Kidney capillary endothelial cell (primary cell): ENCODE measurements at regions not wholly inside any gene's neighbourhood (a gene's known extent, or its start where the extent isn't known, plus 50 kb on each side); places are given as distances from the start of the nearest gene placed in this dataset.

ENCODE experiments used
- DNase-seq: peaks from one replicate; pipeline ENCODE4 v3.0.0-alpha.2; 2018; ENCODE audit warnings: low spot score

DNA sequence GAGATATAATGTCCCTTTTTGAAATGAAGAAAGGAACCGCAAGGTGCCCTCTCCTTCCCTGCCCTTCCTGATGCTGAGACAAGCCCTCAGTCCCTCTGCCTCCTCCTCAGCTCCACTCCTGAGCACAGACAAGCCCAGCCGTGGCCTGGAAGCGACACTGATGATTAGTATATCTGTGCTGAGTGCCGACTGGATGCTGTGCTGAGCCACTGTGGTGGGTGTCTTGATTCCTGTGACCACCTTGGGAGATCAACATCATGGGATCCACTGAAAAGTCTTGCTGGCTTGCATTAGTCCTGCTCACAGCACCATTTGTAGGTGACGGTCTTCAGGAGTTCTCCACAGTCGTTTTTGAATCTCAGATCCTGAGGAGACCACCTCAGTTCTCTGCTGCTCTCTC lies 59.5 kb upstream of the HGFAC start:
- DNase-seq: no peak

DNA sequence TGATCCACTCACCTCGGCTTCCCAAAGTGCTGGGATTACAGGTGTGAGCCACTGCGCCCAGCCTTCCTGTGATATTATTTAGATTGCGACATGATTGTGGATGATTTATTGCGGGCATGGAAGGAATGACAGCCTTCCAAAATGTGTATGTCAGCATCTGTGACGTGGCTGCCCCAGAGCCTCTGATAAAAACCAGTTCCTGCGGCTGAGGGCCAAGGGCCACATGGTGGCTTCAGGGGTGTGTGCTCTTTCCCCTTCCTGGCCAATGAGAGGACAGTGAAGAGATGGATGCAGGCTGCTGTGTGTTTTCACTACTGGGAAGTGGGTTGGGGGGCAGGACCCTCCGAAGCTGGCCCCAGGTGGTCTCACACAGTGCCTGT lies 57.4 kb upstream of the HGFAC start:
- no peak for DNase-seq

DNA sequence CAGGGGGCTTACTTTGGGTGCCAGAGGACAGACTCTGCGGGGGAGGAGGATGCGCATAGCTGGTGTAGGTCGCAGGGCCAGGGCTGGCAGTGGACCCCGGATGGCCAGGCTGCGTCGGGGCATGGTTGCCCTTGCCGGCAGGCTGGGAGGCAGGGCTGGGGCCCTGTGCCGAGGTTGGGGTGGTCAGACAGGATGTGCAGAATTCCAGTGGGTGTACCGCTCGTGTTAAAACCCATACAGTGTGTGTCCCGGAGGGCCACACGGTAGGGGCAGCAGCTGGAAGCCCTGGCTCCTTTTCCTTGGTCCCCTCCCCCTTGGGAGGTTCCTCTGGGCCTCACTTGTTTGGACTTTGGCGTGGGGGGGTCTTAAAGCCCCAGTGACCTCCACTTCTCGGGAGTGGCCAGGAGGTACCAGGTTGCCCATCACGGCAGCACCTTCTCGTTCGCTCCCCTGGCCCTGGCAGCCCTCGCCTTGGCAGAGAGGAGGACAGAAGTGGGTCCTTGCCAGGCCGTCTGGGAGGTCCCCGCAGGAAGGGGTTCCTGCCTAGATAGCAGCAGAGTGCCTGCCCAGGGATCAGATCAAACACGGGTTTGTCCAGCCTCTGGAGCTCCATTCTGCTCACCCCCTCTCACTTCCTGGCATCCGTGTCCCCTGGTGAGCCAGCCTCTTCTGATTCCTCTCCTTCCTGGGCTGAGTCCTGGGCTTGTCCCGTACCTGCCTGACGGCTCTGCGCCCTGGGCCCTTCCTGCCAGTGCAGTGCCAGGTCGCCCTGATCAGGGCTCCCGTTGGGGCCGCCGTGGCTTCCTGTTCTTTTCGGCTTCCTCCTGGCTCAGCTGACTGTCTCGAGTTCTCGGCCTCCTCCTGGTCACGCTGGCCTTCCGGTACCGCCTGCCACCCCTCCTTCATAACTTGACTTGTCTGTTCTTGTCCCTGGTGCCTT lies 56.7 kb upstream of the HGFAC start:
- peak; percentile 64 for DNase-seq

DNA sequence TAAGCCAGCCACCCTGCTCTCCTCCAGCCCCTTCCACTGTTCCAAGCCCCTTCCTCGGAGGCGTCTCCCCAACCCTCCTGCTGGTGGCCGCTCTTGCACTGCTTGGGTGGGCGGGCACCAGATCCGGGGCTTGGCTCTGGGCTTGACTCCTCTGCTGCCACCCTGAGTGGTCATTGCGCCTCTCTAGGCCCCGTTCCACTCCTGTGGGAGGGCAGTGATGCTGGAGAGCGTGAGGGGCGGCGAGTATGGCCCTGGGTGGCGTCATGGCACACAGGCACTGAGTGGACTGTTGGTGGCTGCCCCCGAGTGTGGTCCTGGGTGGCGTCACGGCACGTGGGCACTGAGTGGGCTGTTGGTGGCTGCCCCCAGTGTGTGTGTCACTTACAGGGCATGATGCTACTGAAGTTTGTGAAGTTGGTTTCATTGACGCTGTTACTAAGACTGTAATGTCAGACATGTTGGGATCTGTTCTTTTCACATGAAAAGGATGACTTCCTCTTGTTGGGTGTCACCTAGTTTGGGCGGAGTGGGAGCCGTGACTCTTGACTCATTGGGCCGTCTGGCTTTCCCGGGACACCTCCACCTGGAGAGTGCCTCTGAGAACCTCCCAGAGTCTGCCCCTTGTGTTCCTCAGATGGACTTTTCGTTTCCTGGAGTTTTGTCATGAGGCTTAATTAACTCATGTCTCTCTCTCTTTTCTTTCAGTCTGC lies 55.9 kb upstream of the HGFAC start:
- no peak for DNase-seq

DNA sequence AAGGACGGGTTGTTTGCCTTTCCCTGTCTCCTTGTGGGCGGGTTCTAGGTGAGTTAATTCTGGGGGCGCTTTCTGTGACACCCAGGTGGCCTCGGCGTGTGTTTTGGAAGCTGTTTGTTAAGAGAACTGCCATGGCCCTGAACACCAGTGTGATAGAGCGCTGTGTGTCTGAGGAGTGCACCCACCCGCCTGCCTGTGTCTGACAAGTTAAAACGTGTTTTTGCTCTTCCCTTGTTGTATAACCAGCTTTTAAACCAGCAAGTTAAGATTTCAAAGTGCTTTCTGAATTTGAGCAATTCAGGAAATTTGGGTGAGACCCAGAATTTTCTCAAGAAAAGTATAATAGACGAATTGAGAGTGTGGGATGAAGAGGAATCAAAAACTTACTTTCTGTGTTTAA lies 55.2 kb upstream of the HGFAC start:
- no peak for DNase-seq

DNA sequence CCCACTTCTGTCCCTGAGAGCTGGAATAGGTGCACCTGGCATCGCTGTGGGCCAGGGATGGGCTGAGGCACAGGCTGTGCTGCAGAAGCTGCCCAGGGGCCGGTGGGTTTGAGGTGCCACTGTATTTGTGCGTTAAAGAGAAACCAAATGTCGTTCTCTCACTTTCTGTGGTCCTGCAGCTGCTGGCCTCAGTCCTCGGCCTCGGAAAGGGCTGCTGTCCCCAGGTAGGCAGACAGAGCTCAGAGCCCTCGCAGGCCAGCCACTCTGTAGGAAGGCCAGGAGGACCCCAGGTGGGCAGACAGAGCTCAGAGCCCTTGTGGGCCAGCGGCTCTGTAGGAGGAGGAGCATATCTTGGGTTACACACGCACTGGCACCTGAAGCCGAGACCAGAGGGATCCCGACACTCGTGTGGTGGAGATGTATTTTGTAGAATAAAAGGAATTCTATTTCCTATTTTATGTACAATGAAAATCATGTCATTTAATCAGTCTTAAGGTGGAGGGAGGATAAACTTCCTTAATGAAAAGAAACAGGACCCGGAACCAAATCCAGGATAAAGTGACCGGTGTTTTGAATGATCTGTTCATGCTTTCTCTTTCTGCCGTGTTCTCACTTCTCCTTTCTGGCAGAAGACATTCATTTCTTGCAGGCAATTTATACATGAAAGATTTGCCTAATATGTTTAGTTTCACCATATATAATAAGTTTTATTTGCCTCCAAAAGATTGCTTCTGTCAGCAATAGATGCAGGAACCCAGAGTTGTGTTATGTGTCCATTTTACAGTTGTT lies 54.4 kb upstream of the HGFAC start:
- DNase-seq: peak; percentile 22

DNA sequence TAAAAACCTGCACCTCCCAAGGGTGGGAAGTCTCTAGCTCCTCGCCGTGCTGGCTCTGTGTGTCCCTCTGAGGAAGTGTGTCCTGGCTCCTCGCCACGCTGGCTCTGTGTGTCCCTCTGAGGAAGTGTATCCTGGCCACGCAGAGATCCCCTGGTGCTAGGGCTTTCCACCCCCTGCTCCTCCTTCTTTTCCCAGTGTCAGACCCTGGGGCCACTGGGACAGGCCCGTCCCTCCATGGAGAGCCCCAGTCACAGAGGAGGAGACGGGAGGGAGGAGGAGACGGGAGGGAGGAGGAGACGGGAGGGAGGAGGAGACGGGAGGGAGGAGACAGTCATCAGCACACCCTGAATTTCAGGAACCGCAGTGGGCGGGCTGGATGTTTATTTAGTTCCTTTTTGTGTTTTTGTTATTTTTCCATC lies 53.8 kb upstream of the HGFAC start:
- peak; percentile 76 for DNase-seq

DNA sequence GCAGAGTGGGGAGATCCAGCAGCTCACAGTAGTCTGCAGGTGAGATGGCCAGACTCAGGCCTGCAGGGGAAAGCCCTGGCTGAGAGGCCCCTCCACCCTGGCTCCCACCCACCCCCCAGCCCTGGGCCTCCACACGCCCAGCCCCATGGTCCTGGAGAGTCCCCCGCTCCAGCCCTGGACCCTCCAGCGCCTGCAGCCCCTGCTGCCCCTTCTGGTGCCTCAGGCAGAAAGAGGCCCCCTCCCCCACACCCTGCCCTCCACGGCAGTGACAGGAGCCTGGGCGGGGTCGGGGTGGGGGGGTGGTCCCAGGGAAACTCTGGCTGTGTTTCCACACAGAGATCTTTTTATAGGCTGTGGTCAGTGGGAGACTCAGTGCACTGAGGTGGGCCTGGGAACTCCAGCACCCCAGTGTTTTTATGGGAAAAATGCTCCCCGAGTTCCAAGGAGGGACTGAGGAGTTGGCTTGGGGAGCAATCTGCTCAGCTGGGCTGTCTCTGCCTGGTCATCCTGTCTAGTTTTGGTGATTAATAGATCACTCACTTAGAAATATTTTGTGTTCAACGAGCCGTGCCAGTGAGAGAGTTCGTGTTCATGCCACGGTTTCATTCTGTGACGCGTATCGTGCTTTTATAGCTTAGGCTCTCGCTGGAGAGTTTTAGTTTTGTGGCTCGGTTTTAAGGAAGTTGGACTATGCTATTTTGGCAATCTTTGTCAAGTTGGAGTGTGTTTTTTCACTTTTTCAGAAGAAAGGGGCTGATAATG lies 53.1 kb upstream of the HGFAC start:
- peak; percentile 50 for DNase-seq

DNA sequence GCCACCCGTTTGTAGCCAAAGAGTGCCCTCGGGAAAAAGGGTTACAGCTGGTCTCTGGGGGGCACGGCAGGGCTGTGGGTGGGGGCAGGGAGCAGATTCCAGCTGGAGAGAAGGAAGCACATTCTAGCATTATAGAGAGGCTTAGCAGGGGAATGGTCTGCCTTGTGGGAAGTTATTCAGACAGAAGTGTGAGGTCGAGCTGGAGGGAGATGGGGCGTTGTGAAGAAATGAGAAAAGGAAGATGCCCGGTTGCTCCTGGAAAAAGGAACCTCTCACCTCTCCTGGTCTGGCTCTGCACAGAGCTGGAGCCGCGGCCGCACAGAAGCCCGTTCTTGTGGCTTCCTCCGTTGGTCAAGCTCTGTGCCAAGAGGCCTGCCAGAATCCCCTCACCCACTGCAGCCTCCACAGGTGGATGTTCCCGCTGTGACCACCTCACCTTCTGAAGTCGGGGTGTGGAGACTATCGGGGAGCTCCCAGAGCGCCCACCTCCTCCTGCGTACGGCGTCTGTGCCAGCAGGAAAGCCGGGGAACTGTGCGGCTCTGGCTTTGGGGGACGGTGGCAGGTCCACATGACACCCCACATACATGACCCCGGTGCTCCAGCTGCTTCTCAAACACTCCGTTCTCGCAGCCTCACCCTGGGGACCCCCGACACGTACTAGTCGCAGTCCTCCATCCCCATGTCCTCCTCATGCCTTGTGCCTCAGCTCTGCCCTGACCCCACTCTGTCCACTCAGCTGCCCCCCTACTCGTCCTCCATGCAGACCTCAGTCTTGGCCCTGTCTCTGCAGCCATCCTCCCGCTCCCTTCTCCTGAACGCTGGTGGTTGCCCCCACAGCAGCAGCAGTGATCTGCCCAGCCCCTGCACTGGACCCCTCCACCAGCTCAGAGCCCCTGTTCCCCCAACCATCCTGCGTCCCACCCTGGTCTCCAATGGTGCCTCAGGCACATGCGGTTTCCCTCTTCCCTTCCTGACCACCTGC lies 52.2 kb upstream of the HGFAC start:
- no peak for DNase-seq

DNA sequence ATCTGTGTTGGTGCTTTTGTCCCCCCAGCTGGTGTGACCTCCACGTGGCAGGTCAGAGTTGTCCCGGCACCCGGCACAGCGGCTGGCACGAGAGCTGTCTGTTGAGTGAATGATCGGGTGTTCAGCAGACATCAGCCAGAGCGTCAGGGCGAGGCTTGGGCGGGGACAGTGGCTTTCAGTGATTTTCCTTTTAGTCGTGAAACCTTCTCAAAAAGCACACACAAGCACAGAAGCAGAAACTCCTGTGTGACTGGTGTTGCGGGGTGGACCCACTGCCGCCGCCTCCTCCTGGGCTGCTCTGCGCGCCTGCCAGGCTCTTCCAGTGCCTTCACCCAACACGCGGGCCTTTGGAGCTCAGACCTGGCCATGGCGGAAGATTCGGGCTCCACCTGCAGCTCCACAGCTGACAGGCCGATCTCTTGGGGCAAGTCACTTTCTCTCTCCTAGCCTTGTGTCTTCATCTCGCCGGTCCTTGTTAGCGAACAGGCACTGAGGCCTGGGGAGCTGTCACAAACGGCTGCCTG lies 51.4 kb upstream of the HGFAC start:
- DNase-seq: no peak

DNA sequence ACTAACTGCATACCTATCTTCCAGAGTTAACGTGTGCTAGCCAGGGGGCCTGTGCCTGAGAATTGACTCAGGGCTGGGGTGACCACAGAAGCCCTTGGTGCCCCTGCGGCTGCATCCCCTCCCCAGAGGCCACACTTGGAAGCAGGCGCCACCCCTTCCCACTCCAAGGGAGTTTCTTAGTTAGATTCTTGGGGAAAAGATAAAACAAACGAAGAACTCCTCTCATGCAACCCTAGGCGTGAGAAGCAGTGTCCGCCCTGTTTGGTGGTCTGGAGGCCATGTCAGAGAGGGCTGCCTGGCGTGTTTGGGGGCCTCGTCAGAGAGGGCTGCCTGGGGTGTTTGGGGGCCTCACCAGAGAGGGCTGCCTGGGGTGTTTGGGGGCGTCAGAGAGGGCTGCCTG lies 50.3 kb upstream of the HGFAC start:
- DNase-seq: no peak
